Mesenchymal stem cell (in vitro differentiated cells and primary cell): ENCODE measurements at regions not wholly inside any gene's neighbourhood (a gene's known extent, or its start where the extent isn't known, plus 50 kb on each side); places are given as distances from the start of the nearest gene placed in this dataset.

Experiments used
- DNase-seq: peaks from one replicate; pipeline ENCODE4 v3.0.0-alpha.2; 2013
- H2AFZ ChIP-seq: one replicate; pipeline ENCODE4 v1.6.1; 2013; ENCODE audit warnings: low read depth, mild to moderate bottlenecking, control low read depth, inconsistent platforms, low read length, moderate library complexity
- H2AK5ac ChIP-seq: 2 replicates; pipeline ENCODE4 v1.6.1; 2013; ENCODE audit warnings: low read length, moderate library complexity, mild to moderate bottlenecking, inconsistent platforms; ENCODE audit not compliant: severe bottlenecking
- H2BK120ac ChIP-seq: one replicate; pipeline ENCODE4 v1.6.1; 2013; ENCODE audit warnings: low read depth, mild to moderate bottlenecking, inconsistent platforms, low read length, moderate library complexity
- H2BK12ac ChIP-seq, 2 experiments: one replicate each; pipeline ENCODE4 v1.6.1; 2013; ENCODE audit warnings: inconsistent platforms in 2 of 2, low read length in 2 of 2, mild to moderate bottlenecking in 2 of 2, moderate library complexity in 2 of 2, control low read depth in 1 of 2
- H2BK15ac ChIP-seq: one replicate; pipeline ENCODE4 v1.6.1; 2013; ENCODE audit warnings: mild to moderate bottlenecking, low read depth, inconsistent platforms; ENCODE audit not compliant: poor library complexity, severe bottlenecking
- H2BK5ac ChIP-seq: 2 replicates; pipeline ENCODE4 v1.6.1; 2013; ENCODE audit warnings: low read depth, mild to moderate bottlenecking, low read length, control low read depth, inconsistent platforms; ENCODE audit not compliant: poor library complexity, severe bottlenecking
- H3K14ac ChIP-seq, 2 experiments: one replicate each; pipeline ENCODE4 v1.6.1; 2013; ENCODE audit warnings: inconsistent platforms in 2 of 2, low read length in 2 of 2, control low read depth in 1 of 2, mild to moderate bottlenecking in 1 of 2, moderate library complexity in 1 of 2
- H3K18ac ChIP-seq, 2 experiments: one replicate each; pipeline ENCODE4 v1.6.1; 2013; ENCODE audit warnings: inconsistent platforms in 2 of 2, low read length in 2 of 2, control low read depth in 1 of 2, low read depth in 1 of 2, mild to moderate bottlenecking in 1 of 2
- H3K23ac ChIP-seq, 2 experiments: one replicate each; pipeline ENCODE4 v1.6.1; 2013; ENCODE audit warnings: inconsistent platforms in 2 of 2, low read length in 2 of 2, mild to moderate bottlenecking in 2 of 2, moderate library complexity in 2 of 2, control low read depth in 1 of 2
- H3K27ac ChIP-seq: 2 replicates; pipeline ENCODE4 v1.5.1; 2013; ENCODE audit warnings: mild to moderate bottlenecking, moderate library complexity, low read length, control low read depth, inconsistent platforms; ENCODE audit not compliant: poor library complexity, severe bottlenecking
- H3K27me3 ChIP-seq, 2 experiments: 2 replicates each; pipeline versions ENCODE4 v1.6.1 to v1.7.0; 2013; ENCODE audit warnings: low read length in 2 of 2, mild to moderate bottlenecking in 2 of 2, moderate library complexity in 2 of 2, control low read depth in 1 of 2, inconsistent platforms in 1 of 2; ENCODE audit not compliant: control insufficient read depth in 1 of 2, insufficient read depth in 1 of 2
- H3K36me3 ChIP-seq, 2 experiments: 2 replicates each; pipeline versions ENCODE4 v1.6.1 to v1.7.0; 2013; ENCODE audit warnings: low read length in 2 of 2, control low read depth in 1 of 2, inconsistent platforms in 1 of 2, low read depth in 1 of 2, mild to moderate bottlenecking in 1 of 2; ENCODE audit not compliant: insufficient read depth in 2 of 2, control insufficient read depth in 1 of 2
- H3K4ac ChIP-seq, 2 experiments: one replicate each; pipeline ENCODE4 v1.6.1; 2013; ENCODE audit warnings: inconsistent platforms in 2 of 2, low read length in 2 of 2, mild to moderate bottlenecking in 2 of 2, moderate library complexity in 2 of 2, control low read depth in 1 of 2, low read depth in 1 of 2
- H3K4me1 ChIP-seq: 2 replicates; pipeline ENCODE4 v1.6.1; 2013; ENCODE audit warnings: low read depth, low read length, control low read depth; ENCODE audit not compliant: control insufficient read depth, insufficient read depth
- H3K4me2 ChIP-seq: 2 replicates; pipeline ENCODE4 v1.6.1; 2013; ENCODE audit warnings: low read length, mild to moderate bottlenecking, inconsistent platforms; ENCODE audit not compliant: poor library complexity, severe bottlenecking
- H3K4me3 ChIP-seq, 2 experiments: 2 replicates each; pipeline versions ENCODE4 v1.5.1 to v1.7.0; 2013; ENCODE audit warnings: low read length in 2 of 2, mild to moderate bottlenecking in 2 of 2, control low read depth in 1 of 2, low read depth in 1 of 2; ENCODE audit not compliant: insufficient read depth in 1 of 2
- H3K79me1 ChIP-seq: replicated peaks from 2 replicates; pipeline ENCODE4 v1.6.1; 2013; ENCODE audit warnings: mild to moderate bottlenecking, control low read depth, low read length, inconsistent platforms; ENCODE audit not compliant: poor library complexity, severe bottlenecking
- H3K9ac ChIP-seq: 2 replicates; pipeline ENCODE4 v1.7.0; 2013; ENCODE audit warnings: mild to moderate bottlenecking, low read length, moderate library complexity
- H3K9me3 ChIP-seq: 2 replicates; pipeline ENCODE4 v1.7.0; 2013; ENCODE audit warnings: mild to moderate bottlenecking, low read length; ENCODE audit not compliant: control insufficient read depth
- H4K8ac ChIP-seq: one replicate; pipeline ENCODE4 v1.6.1; 2013; ENCODE audit warnings: inconsistent platforms, mild to moderate bottlenecking, low read length, moderate library complexity
- H4K91ac ChIP-seq: one replicate; pipeline ENCODE4 v1.6.1; 2013; ENCODE audit warnings: mild to moderate bottlenecking, low read length, inconsistent platforms
- WGBS: methylation state at CpG from one replicate; pipeline ENCODE4 v1.1.7; 2013; ENCODE audit warnings: mixed read lengths; 5-methylcytosine and 5-hydroxymethylcytosine counted together

- H2AK5ac ChIP-seq, result no peak overlapping the region
These were observed 91.5 kb upstream of the MTHFD1L start for GRCh38 chr6:150773969-150774368.

GRCh38 chr6:150775415-150776203 lies 89.9 kb upstream of the MTHFD1L start:
- no peak overlapping the region for H3K14ac ChIP-seq
- H4K8ac ChIP-seq, result no peak overlapping the region
- H2BK12ac ChIP-seq, result no peak overlapping the region
- no peak overlapping the region for H4K91ac ChIP-seq
- no peak overlapping the region for H3K27ac ChIP-seq
- no peak overlapping the region for H3K4me2 ChIP-seq
- H2BK120ac ChIP-seq, result no peak overlapping the region
- no peak overlapping the region for H2AFZ ChIP-seq
- H3K18ac ChIP-seq, result no peak overlapping the region
- 77% methylated on average over 8 of the region's 9 CpGs for WGBS
- no peak overlapping the region for H3K4me3 ChIP-seq
- H3K9me3 ChIP-seq, result peaks cover 7% of the 10 kb centered on the region
- H3K9ac ChIP-seq, result no peak overlapping the region
- H2BK15ac ChIP-seq, result no peak overlapping the region
- H3K27me3 ChIP-seq, result no peaks in the 10 kb centered on the region
- H3K23ac ChIP-seq, result no peak overlapping the region
- no peak overlapping the region for H3K4ac ChIP-seq
- no peak overlapping the region for H2AK5ac ChIP-seq
- H2BK5ac ChIP-seq, result no peak overlapping the region
- no peaks in the 10 kb centered on the region for H3K79me1 ChIP-seq
- H3K4me1 ChIP-seq, result no peaks in the 10 kb centered on the region
- no peaks in the 10 kb centered on the region for H3K36me3 ChIP-seq
- DNase-seq, result no peak

More at GRCh38 chr6:150773969-150774368, 91.5 kb upstream of the MTHFD1L start:
- Histone ChIP-seq H3K27ac (no peak overlapping the region), H3K18ac (no peak overlapping the region), H2BK15ac (no peak overlapping the region), H3K79me1 (no peaks in the 10 kb centered on the region), H3K4me2 (no peak overlapping the region), H2AFZ (no peak overlapping the region), H3K4ac (no peak overlapping the region), H3K4me1 (no peaks in the 10 kb centered on the region), H3K36me3 (no peaks in the 10 kb centered on the region), H2BK12ac (no peak overlapping the region), H3K9me3 (peaks cover 7% of the 10 kb centered on the region), H3K4me3 (no peak overlapping the region), H3K23ac (no peak overlapping the region), H3K9ac (no peak overlapping the region), H3K14ac (no peak overlapping the region), H3K27me3 (no peaks in the 10 kb centered on the region), H2BK120ac (no peak overlapping the region), H4K91ac (no peak overlapping the region), H4K8ac (no peak overlapping the region), H2BK5ac (no peak overlapping the region)
- no peak for DNase-seq
- no CpG with 5 or more reads among the region's 1 CpG for WGBS

GRCh38 chr6:150777736-150778135 lies 87.8 kb upstream of the MTHFD1L start:
- peaks cover 7% of the 10 kb centered on the region for H3K9me3 ChIP-seq
- WGBS, result 86% methylated on average over 9 of the region's 9 CpGs
- H3K36me3 ChIP-seq, result no peaks in the 10 kb centered on the region
- H2BK120ac ChIP-seq, result no peak overlapping the region
- no peaks in the 10 kb centered on the region for H3K4me1 ChIP-seq
- no peak overlapping the region for H3K4ac ChIP-seq
- no peak overlapping the region for H3K18ac ChIP-seq
- H3K4me2 ChIP-seq, result no peak overlapping the region
- no peak overlapping the region for H2BK5ac ChIP-seq
- no peak for DNase-seq
- no peak overlapping the region for H3K14ac ChIP-seq
- H3K9ac ChIP-seq, result no peak overlapping the region
- no peak overlapping the region for H2BK15ac ChIP-seq
- no peaks in the 10 kb centered on the region for H3K27me3 ChIP-seq
- H3K23ac ChIP-seq, result no peak overlapping the region
- H4K8ac ChIP-seq, result no peak overlapping the region
- H2AFZ ChIP-seq, result no peak overlapping the region
- no peaks in the 10 kb centered on the region for H3K79me1 ChIP-seq
- H2BK12ac ChIP-seq, result no peak overlapping the region
- H4K91ac ChIP-seq, result no peak overlapping the region
- no peak overlapping the region for H3K4me3 ChIP-seq
- no peak overlapping the region for H2AK5ac ChIP-seq
- no peak overlapping the region for H3K27ac ChIP-seq

GRCh38 chr6:150783813-150784212 lies 81.7 kb upstream of the MTHFD1L start:
- no peaks in the 10 kb centered on the region for H3K79me1 ChIP-seq
- WGBS, result 90% methylated on average over 1 of the region's 2 CpGs
- no peak overlapping the region for H3K23ac ChIP-seq
- no peak overlapping the region for H3K4me3 ChIP-seq
- no peak overlapping the region for H2BK5ac ChIP-seq
- H4K91ac ChIP-seq, result no peak overlapping the region
- H3K27ac ChIP-seq, result no peak overlapping the region
- no peak overlapping the region for H3K4ac ChIP-seq
- no peak for DNase-seq
- no peak overlapping the region for H2BK12ac ChIP-seq
- no peaks in the 10 kb centered on the region for H3K36me3 ChIP-seq
- no peak overlapping the region for H2BK15ac ChIP-seq
- H3K4me2 ChIP-seq, result no peak overlapping the region
- no peak overlapping the region for H3K14ac ChIP-seq
- H3K18ac ChIP-seq, result no peak overlapping the region
- H2AK5ac ChIP-seq, result no peak overlapping the region
- H3K4me1 ChIP-seq, result no peaks in the 10 kb centered on the region
- H2AFZ ChIP-seq, result no peak overlapping the region
- no peaks in the 10 kb centered on the region for H3K9me3 ChIP-seq
- H4K8ac ChIP-seq, result no peak overlapping the region
- no peaks in the 10 kb centered on the region for H3K27me3 ChIP-seq
- no peak overlapping the region for H2BK120ac ChIP-seq
- no peak overlapping the region for H3K9ac ChIP-seq
